Coronary artery (tissue), 2 donors: ENCODE measurements at regions not wholly inside any gene's neighbourhood (a gene's known extent, or its start where the extent isn't known, plus 50 kb on each side); places are given as distances from the start of the nearest gene placed in this dataset.
"Not testable (repeated sequence)": the region's sequence is repeated elsewhere in the genome, so short reads cannot be mapped to it uniquely, and the experiment has no call there.

Experiments
- DNase-seq: peaks from one replicate; pipeline ENCODE4 v3.0.0-alpha.2; 2017; ENCODE audit warnings: low spot score
- H3K27ac ChIP-seq, 2 donors: fragments of 200-600 bp; sonication (generic); one replicate each; pipeline ENCODE4 v1.5.1; 2016 to 2019
- H3K4me3 ChIP-seq: fragments of 200-600 bp; sonication (generic); 2 replicates; pipeline ENCODE4 v1.5.1; 2016; ENCODE audit warnings: mild to moderate bottlenecking, moderate library complexity
- CTCF ChIP-seq: fragments of 200-600 bp; sonication (generic); IDR thresholded peaks from one replicate; pipeline ENCODE4 v1.5.1; 2019; ENCODE audit warnings: antibody characterized with exemption

- no peak for DNase-seq
- H3K27ac ChIP-seq, result no peak overlapping the region
- H3K4me3 ChIP-seq, result no peak overlapping the region
- peak; percentile 41 for TF ChIP-seq CTCF
Measured at GRCh38 chr4:77358315-77358928, 201.4 kb downstream of the CCNG2 start.

GRCh38 chr4:77360451-77360850 lies 203.4 kb downstream of the CCNG2 start:
- TF ChIP-seq CTCF, result no peak
- H3K27ac ChIP-seq, result no peak overlapping the region
- H3K4me3 ChIP-seq, result no peak overlapping the region
- no peak for DNase-seq

GRCh38 chr4:77366876-77367275 lies 209.9 kb downstream of the CCNG2 start:
- not testable (repeated sequence) for H3K4me3 ChIP-seq, H3K27ac ChIP-seq, DNase-seq

- DNase-seq, result no peak
- Histone ChIP-seq H3K4me3 (no peak overlapping the region), H3K27ac (no peak overlapping the region)
- TF ChIP-seq CTCF, result no peak
Measured at GRCh38 chr4:77367638-77368037, 210.6 kb downstream of the CCNG2 start.

GRCh38 chr4:77372375-77372774 lies 215.4 kb downstream of the CCNG2 start:
- no peak overlapping the region for H3K27ac ChIP-seq
- no peak for DNase-seq
- no peak for TF ChIP-seq CTCF

GRCh38 chr4:77375866-77376607 lies 219.0 kb downstream of the CCNG2 start:
- H3K27ac ChIP-seq, result no peak overlapping the region
- TF ChIP-seq CTCF, result no peak
- H3K4me3 ChIP-seq, result no peak overlapping the region
- no peak for DNase-seq

More at GRCh38 chr4:77372375-77372774, 215.4 kb downstream of the CCNG2 start:
- H3K4me3 ChIP-seq, result no peak overlapping the region

- no peak for TF ChIP-seq CTCF
- DNase-seq, result no peak
Measured at GRCh38 chr4:77376788-77377460, 219.9 kb downstream of the CCNG2 start.

More at GRCh38 chr4:77376788-77377460, 219.9 kb downstream of the CCNG2 start:
- Histone ChIP-seq H3K27ac (no peak overlapping the region), H3K4me3 (no peak overlapping the region)
